PC-3 (cell line): ENCODE measurements at regions not wholly inside any gene's neighbourhood (a gene's known extent, or its start where the extent isn't known, plus 50 kb on each side); places are given as distances from the start of the nearest gene placed in this dataset.

Source experiments
- ATAC-seq: fragments of 200-7000 bp; cut with Tn5 transposase; 2 replicates; pipeline ENCODE4 v1.9.1; 2020; ENCODE audit warnings: mild to moderate bottlenecking, moderate library complexity
- BruUV-seq: library from RNA; stranded (reverse); fragments of 400-500 nt; replicated peaks from 2 replicates; lab custom pipeline; 2021; lab: Mats Ljungman, UMichigan
- CTCF ChIA-PET: fragments of 300-600 bp; sonication (Branson Sonifier 250); formaldehyde crosslinking; loops from one replicate; lab custom pipeline; 2022; ENCODE audit warnings: antibody characterized with exemption; lab: Charles Lee
- POLR2A ChIA-PET: fragments of 300-600 bp; sonication (Branson Sonifier 250); formaldehyde crosslinking; loops from one replicate; lab custom pipeline; 2022; ENCODE audit warnings: antibody characterized with exemption; ENCODE audit not compliant: unreplicated experiment; lab: Charles Lee
- DNase-seq: peaks from one replicate; pipeline ENCODE4 v3.0.0-alpha.2; 2015
- H2AFZ ChIP-seq: fragments of 300-600 bp; sonication (generic); 2 replicates; pipeline ENCODE4 v1.6.0; 2016; ENCODE audit warnings: antibody characterized with exemption, low read length
- H3F3A ChIP-seq: fragments of 300-600 bp; sonication (generic); one replicate; pipeline ENCODE4 v1.6.0; 2017; ENCODE audit warnings: antibody characterized with exemption, low read length, control low read depth, mild to moderate bottlenecking; ENCODE audit not compliant: unreplicated experiment
- H3K27ac ChIP-seq: fragments of 300-600 bp; sonication (generic); 2 replicates; pipeline ENCODE4 v1.5.1; 2016; ENCODE audit warnings: mild to moderate bottlenecking, low read length
- H3K27me3 ChIP-seq: fragments of 300-600 bp; sonication (generic); 2 replicates; pipeline ENCODE4 v1.6.1; 2016; ENCODE audit warnings: low read length, mixed read lengths
- H3K36me3 ChIP-seq: fragments of 300-600 bp; sonication (generic); 2 replicates; pipeline ENCODE4 v1.6.1; 2016; ENCODE audit warnings: low read depth, mixed run types, low read length, mixed read lengths
- H3K4me1 ChIP-seq: fragments of 300-600 bp; sonication (generic); 2 replicates; pipeline ENCODE4 v1.5.1; 2016; ENCODE audit warnings: low read length; ENCODE audit not compliant: insufficient read depth
- H3K4me2 ChIP-seq: fragments of 300-600 bp; sonication (generic); 2 replicates; pipeline ENCODE4 v1.6.0; 2016; ENCODE audit warnings: low read length
- H3K4me3 ChIP-seq: fragments of 300-600 bp; sonication (generic); 2 replicates; pipeline ENCODE4 v1.5.1; 2016; ENCODE audit warnings: mild to moderate bottlenecking, low read length, mixed read lengths
- H3K79me2 ChIP-seq: fragments of 300-600 bp; sonication (generic); 2 replicates; pipeline ENCODE4 v1.6.1; 2017; ENCODE audit warnings: low read length, mixed read lengths
- H3K9ac ChIP-seq: fragments of 300-600 bp; sonication (generic); 2 replicates; pipeline ENCODE4 v1.6.0; 2016; ENCODE audit warnings: mild to moderate bottlenecking, low read length
- H3K9me2 ChIP-seq: fragments of 300-600 bp; sonication (generic); replicated peaks from 2 replicates; pipeline ENCODE4 v1.6.1; 2016; ENCODE audit warnings: mixed run types, low read length, mixed read lengths
- H3K9me3 ChIP-seq: fragments of 300-600 bp; sonication (generic); 2 replicates; pipeline ENCODE4 v1.6.1; 2016; ENCODE audit warnings: low read length, mixed read lengths
- H4K20me1 ChIP-seq: fragments of 300-600 bp; sonication (generic); 2 replicates; pipeline ENCODE4 v1.6.1; 2016; ENCODE audit warnings: low read length, mixed read lengths
- EZH2 ChIP-seq: fragments of 300-600 bp; sonication (generic); IDR thresholded peaks from one replicate; pipeline ENCODE4 v1.6.1; 2017; ENCODE audit warnings: antibody characterized with exemption, mild to moderate bottlenecking, low read length; ENCODE audit not compliant: unreplicated experiment
- EZH2phosphoT487 ChIP-seq: fragments of 300-600 bp; sonication (generic); IDR thresholded peaks from 2 replicates; pipeline ENCODE4 v1.6.1; 2018; ENCODE audit warnings: mild to moderate bottlenecking, antibody characterized with exemption, low read length, borderline replicate concordance
- intact Hi-C: fragments of 100-400 bp; cut with micrococcal nuclease; formaldehyde crosslinking; loops from 2 replicates; pipeline ENCODE4 v1.9.0; 2023
- TF ChIP-seq, protein P1 (sequence below): fragments of 300-600 bp; sonication (generic); conservative IDR thresholded peaks from 2 replicates; pipeline ENCODE4 v1.5.1; 2017; ENCODE audit warnings: antibody characterized with exemption, low read depth, mild to moderate bottlenecking, low read length

- ChIA-PET POLR2A (no interaction called here), CTCF (no interaction called here)
- intact Hi-C loops = no loop called here
- H3K27ac ChIP-seq = no peak overlapping the region
- no peaks in the 10 kb centered on the region for H3K9me2 ChIP-seq
- no peaks in the 10 kb centered on the region for H3K9me3 ChIP-seq
- H3K27me3 ChIP-seq = peaks cover 70% of the 10 kb centered on the region
- ATAC-seq (no peak), DNase-seq (no peak)
- H4K20me1 ChIP-seq = no peaks in the 10 kb centered on the region
- BruUV-seq = no TSS peak
- no peak overlapping the region for H3K4me3 ChIP-seq
- no peaks in the 10 kb centered on the region for H3F3A ChIP-seq
- TF ChIP-seq, protein P1, sequence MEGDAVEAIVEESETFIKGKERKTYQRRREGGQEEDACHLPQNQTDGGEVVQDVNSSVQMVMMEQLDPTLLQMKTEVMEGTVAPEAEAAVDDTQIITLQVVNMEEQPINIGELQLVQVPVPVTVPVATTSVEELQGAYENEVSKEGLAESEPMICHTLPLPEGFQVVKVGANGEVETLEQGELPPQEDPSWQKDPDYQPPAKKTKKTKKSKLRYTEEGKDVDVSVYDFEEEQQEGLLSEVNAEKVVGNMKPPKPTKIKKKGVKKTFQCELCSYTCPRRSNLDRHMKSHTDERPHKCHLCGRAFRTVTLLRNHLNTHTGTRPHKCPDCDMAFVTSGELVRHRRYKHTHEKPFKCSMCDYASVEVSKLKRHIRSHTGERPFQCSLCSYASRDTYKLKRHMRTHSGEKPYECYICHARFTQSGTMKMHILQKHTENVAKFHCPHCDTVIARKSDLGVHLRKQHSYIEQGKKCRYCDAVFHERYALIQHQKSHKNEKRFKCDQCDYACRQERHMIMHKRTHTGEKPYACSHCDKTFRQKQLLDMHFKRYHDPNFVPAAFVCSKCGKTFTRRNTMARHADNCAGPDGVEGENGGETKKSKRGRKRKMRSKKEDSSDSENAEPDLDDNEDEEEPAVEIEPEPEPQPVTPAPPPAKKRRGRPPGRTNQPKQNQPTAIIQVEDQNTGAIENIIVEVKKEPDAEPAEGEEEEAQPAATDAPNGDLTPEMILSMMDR = no peak
- TF ChIP-seq EZH2 (no peak), EZH2phosphoT487 (no peak)
- no peak overlapping the region for H2AFZ ChIP-seq
- no peak overlapping the region for H3K4me2 ChIP-seq
- H3K79me2 ChIP-seq = no peaks in the 10 kb centered on the region
- H3K36me3 ChIP-seq = no peaks in the 10 kb centered on the region
- H3K4me1 ChIP-seq = no peaks in the 10 kb centered on the region
- no peak overlapping the region for H3K9ac ChIP-seq
Observed at GRCh38 chr1:37306871-37307270, 167.5 kb upstream of the ZC3H12A start.

- TF ChIP-seq EZH2phosphoT487 (no peak), EZH2 (no peak)
- TF ChIP-seq, protein P1 = no peak
- intact Hi-C loops = no loop called here
- H3K9me2 ChIP-seq = no peaks in the 10 kb centered on the region
- no peak for DNase-seq
- no peak overlapping the region for H3K27ac ChIP-seq
- H3K36me3 ChIP-seq = no peaks in the 10 kb centered on the region
- no peaks in the 10 kb centered on the region for H3F3A ChIP-seq
- ATAC-seq = no peak
- H3K79me2 ChIP-seq = no peaks in the 10 kb centered on the region
- no peak overlapping the region for H2AFZ ChIP-seq
- peaks cover 76% of the 10 kb centered on the region for H3K27me3 ChIP-seq
- no peaks in the 10 kb centered on the region for H3K9me3 ChIP-seq
- H3K4me1 ChIP-seq = no peaks in the 10 kb centered on the region
- CTCF ChIA-PET = no interaction called here
- no peak overlapping the region for H3K4me2 ChIP-seq
- no TSS peak for BruUV-seq
- POLR2A ChIA-PET = no interaction called here
- no peak overlapping the region for H3K9ac ChIP-seq
- no peak overlapping the region for H3K4me3 ChIP-seq
- no peaks in the 10 kb centered on the region for H4K20me1 ChIP-seq
Observed at GRCh38 chr1:37308031-37308960, 166.1 kb upstream of the ZC3H12A start.

- no peak overlapping the region for H3K4me3 ChIP-seq
- peaks cover 86% of the 10 kb centered on the region for H3K27me3 ChIP-seq
- no TSS peak for BruUV-seq
- no peaks in the 10 kb centered on the region for H3K79me2 ChIP-seq
- no peaks in the 10 kb centered on the region for H3K36me3 ChIP-seq
- H3K9me3 ChIP-seq = no peaks in the 10 kb centered on the region
- H4K20me1 ChIP-seq = no peaks in the 10 kb centered on the region
- intact Hi-C loops = no loop called here
- POLR2A ChIA-PET = no interaction called here
- CTCF ChIA-PET = no interaction called here
- no peak overlapping the region for H2AFZ ChIP-seq
- TF ChIP-seq, protein P1 = no peak
- TF ChIP-seq EZH2phosphoT487 (no peak), EZH2 (no peak)
- no peak overlapping the region for H3K9ac ChIP-seq
- H3K4me1 ChIP-seq = no peaks in the 10 kb centered on the region
- no peaks in the 10 kb centered on the region for H3F3A ChIP-seq
- DNase-seq (no peak), ATAC-seq (no peak)
- H3K9me2 ChIP-seq = no peaks in the 10 kb centered on the region
- H3K27ac ChIP-seq = no peak overlapping the region
- H3K4me2 ChIP-seq = no peak overlapping the region
Observed at GRCh38 chr1:37309574-37309973, 164.8 kb upstream of the ZC3H12A start.
